ENCODE measurements at regions not wholly inside any gene's neighbourhood (a gene's known extent, or its start where the extent isn't known, plus 50 kb on each side); places are given as distances from the start of the nearest gene placed in this dataset.

GRCh38 chr16:86211800-86212199, 298.5 kb upstream of the FOXF1 start:
- DNase-seq (ENCODE audit: low spot score) = no peak

GRCh38 chr16:86212706-86213436, 297.5 kb upstream of the FOXF1 start:
- peak; percentile 74 for FAIRE-seq

More at GRCh38 chr16:86211800-86212199, 298.5 kb upstream of the FOXF1 start:
- no peak for FAIRE-seq

GRCh38 chr16:86213437-86214205, 296.7 kb upstream of the FOXF1 start:
- DNase-seq (ENCODE audit: low spot score) (no peak), FAIRE-seq (no peak)

More at GRCh38 chr16:86212706-86213436, 297.5 kb upstream of the FOXF1 start:
- no peak for DNase-seq (ENCODE audit: low spot score)

GRCh38 chr16:86214326-86215232, 295.7 kb upstream of the FOXF1 start:
- no peak for DNase-seq (ENCODE audit: low spot score)
- FAIRE-seq = no peak

GRCh38 chr16:86215233-86215978, 294.9 kb upstream of the FOXF1 start:
- FAIRE-seq (no peak), DNase-seq (ENCODE audit: low spot score) (no peak)

- FAIRE-seq = no peak
Measured at GRCh38 chr16:86215979-86216585, 294.2 kb upstream of the FOXF1 start.

GRCh38 chr16:86216591-86216990, 293.7 kb upstream of the FOXF1 start:
- FAIRE-seq (no peak), DNase-seq (ENCODE audit: low spot score) (no peak)

More at GRCh38 chr16:86215979-86216585, 294.2 kb upstream of the FOXF1 start:
- DNase-seq (ENCODE audit: low spot score) = no peak

- DNase-seq (ENCODE audit: low spot score) = no peak
- no peak for FAIRE-seq
Measured at GRCh38 chr16:86217001-86217890, 293.1 kb upstream of the FOXF1 start.

GRCh38 chr16:86217891-86218270, 292.4 kb upstream of the FOXF1 start:
- DNase-seq (ENCODE audit: low spot score) = no peak
- FAIRE-seq = no peak

- no peak for FAIRE-seq
Measured at GRCh38 chr16:86218479-86219170, 291.7 kb upstream of the FOXF1 start.

GRCh38 chr16:86219655-86220445, 290.5 kb upstream of the FOXF1 start:
- DNase-seq (ENCODE audit: low spot score) (no peak), FAIRE-seq (no peak)

More at GRCh38 chr16:86218479-86219170, 291.7 kb upstream of the FOXF1 start:
- no peak for DNase-seq (ENCODE audit: low spot score)

- no peak for FAIRE-seq
- no peak for DNase-seq (ENCODE audit: low spot score)
Measured at GRCh38 chr16:86220561-86220960, 289.8 kb upstream of the FOXF1 start.

- DNase-seq (ENCODE audit: low spot score) (no peak), FAIRE-seq (no peak)
Measured at GRCh38 chr16:86221085-86221484, 289.2 kb upstream of the FOXF1 start.

- DNase-seq (ENCODE audit: low spot score) = no peak
Measured at GRCh38 chr16:86222547-86222946, 287.8 kb upstream of the FOXF1 start.

GRCh38 chr16:86222965-86223551, 287.3 kb upstream of the FOXF1 start:
- FAIRE-seq = no peak

More at GRCh38 chr16:86222547-86222946, 287.8 kb upstream of the FOXF1 start:
- FAIRE-seq = no peak

GRCh38 chr16:86224126-86224525, 286.2 kb upstream of the FOXF1 start:
- DNase-seq (ENCODE audit: low spot score) = no peak
- FAIRE-seq = no peak

More at GRCh38 chr16:86222965-86223551, 287.3 kb upstream of the FOXF1 start:
- DNase-seq (ENCODE audit: low spot score) = no peak

- FAIRE-seq = peak; percentile 77
Measured at GRCh38 chr16:86224629-86225028, 285.7 kb upstream of the FOXF1 start.

More at GRCh38 chr16:86224629-86225028, 285.7 kb upstream of the FOXF1 start:
- DNase-seq (ENCODE audit: low spot score) = no peak
